Stimulated activated CD8-positive, alpha-beta memory T cell treated with anti-CD3 and anti-CD28 coated beads, Interleukin-4, amount 100 ng/mL, for 1 hour (primary cell): ENCODE measurements at regions not wholly inside any gene's neighbourhood (a gene's known extent, or its start where the extent isn't known, plus 50 kb on each side); places are given as distances from the start of the nearest gene placed in this dataset.

Source experiments
- DNase-seq, 2 donors: peaks; one replicate each; pipeline ENCODE4 v3.0.0-alpha.2; 2020; ENCODE audit warnings: low read depth in 2 of 2, low spot score in 1 of 2

GRCh38 chr6:44500074-44500473, 112.6 kb downstream of the CDC5L start:
- no peak for DNase-seq

GRCh38 chr6:44503471-44503870, 116.0 kb downstream of the CDC5L start:
- DNase-seq: no peak

DNA sequence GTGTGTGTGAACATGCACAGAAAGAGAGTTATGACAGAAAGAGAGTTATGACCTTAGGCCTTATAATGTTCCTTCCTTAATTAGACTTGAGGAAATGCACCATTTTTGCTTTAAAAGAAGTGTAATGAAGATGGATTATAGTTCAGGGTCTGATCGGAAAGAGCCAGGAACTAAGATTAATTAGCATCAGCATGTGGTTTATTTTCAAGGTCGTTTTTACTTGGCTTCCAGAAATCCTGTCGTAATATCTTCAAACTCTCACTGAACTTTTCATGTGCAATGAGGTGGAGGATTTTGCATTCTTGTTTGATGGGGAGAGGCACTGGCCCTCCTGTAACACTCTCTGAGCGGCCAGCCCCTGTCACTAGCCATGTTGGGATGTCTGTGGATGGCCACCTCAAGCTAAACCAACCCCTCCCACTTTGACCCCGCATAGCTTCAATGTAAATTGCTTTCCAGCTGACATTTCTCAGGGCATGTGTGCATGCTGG, 116.8 kb downstream of the CDC5L start:
- DNase-seq: no peak

DNA sequence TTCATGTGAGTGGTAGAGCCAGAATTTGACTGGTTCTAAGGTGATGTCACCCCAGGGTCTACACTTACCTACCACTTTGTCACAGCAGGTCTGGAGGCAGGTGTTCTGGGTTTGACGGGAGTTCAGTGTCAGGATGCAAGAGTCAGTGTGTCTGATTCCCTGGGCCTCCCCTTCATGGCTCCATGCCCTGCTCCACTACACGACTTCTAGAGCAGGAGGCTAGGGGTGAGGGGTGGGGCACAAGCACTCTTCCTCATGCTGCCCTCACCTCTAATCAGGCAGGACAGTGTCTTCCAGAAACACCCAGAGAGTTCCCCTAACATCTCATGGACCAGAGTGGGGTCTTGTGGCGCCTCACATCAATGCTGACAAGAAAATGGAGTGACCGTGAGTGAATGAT, 118.2 kb downstream of the CDC5L start:
- DNase-seq: no peak

GRCh38 chr6:44507014-44507413, 119.5 kb downstream of the CDC5L start:
- DNase-seq: no peak

- no peak for DNase-seq
Observed at GRCh38 chr6:44508646-44509045, 121.1 kb downstream of the CDC5L start.

DNA sequence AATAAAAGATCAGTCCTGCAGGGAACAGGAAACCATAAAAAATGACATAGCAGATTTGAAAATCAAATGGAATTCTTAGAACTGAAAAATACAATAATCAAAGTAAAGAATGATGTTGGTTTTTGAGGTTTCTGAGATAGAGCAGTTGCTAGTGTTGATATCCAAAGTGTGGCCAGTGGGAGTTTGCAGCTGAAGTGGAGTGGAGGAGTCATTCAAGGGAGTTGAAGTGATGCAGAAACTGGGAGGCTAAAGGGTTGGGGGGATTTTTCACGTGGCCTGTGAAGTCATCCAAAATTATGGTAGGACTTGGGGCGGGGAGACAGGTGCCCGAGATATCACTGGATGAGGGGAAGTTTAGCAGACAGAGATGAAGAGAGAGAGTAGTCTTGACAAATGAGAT, 123.6 kb downstream of the CDC5L start:
- no peak for DNase-seq

GRCh38 chr6:44512868-44513741, 125.6 kb downstream of the CDC5L start:
- DNase-seq: no peak

GRCh38 chr6:44514085-44514484, 126.6 kb downstream of the CDC5L start:
- DNase-seq: no peak

DNA sequence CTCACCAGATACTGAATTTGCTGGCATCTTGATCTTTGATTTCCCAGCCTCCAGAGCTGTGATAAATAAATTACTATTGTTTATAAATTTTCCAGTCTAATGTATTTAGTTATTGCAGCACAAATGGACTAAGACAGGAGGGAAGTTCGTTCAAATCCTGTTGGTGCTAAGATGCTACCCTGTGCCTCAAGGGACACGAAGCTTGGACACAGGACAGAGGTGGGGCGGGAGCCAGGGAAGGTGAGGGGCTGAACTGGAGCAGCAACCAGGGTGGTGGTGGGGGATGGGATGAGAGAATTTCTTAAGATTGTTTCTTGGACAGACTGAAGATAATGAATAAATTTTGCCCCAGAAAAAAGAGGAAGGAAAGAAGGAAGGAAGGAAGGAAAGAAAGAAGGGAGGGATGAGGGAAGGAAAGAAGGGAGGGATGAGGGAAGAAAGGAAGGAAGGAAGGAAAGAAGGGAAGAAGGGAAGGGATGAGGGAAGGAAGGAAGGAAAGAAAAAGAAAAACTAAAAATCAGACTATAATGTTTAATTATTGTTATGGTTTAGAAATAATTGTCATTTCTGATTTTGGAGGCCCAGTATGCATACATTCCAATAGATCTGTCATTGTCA, 127.2 kb downstream of the CDC5L start:
- DNase-seq: no peak

DNA sequence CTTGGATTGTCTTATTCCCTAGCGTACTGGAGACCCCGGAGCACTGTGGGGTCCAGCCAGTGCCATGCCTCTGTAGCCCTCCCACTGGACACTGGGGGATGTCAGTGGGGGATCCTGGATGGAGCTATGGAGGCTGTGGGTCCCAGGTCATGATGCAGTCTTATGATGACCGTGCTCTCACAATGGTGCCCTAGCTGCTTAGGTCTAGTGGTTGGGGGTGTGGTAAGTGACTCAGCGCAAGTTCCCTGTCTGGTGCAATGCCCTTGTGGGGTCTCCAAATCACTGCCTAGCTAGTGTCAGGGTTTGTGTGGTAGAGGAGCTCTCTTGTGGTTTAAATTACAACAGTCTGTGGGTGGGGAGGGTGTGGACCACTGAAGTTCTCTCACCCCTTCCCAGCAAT, 135.4 kb downstream of the CDC5L start:
- DNase-seq: no peak

- DNase-seq: no peak
Observed at GRCh38 chr6:44524476-44525227, 137.1 kb downstream of the CDC5L start.

GRCh38 chr6:44525761-44526351, 138.3 kb downstream of the CDC5L start:
- no peak for DNase-seq

GRCh38 chr6:44527181-44527580, 139.7 kb downstream of the CDC5L start:
- no peak for DNase-seq

- no peak for DNase-seq
Observed at GRCh38 chr6:44527583-44528369, 140.3 kb downstream of the CDC5L start.

DNA sequence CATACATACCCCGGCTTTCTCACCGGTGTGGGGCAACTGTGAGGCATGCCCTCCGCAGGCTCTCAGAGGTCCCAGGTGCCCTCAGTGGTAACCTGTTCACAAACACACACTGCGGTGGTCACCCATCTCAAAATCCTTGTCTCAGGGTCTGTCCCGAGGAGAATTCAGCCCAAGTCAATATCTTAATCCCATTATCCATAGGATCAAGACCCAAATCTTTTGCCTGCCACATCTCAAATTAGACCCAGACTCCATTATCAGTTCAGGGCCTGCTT, 140.8 kb downstream of the CDC5L start:
- no peak for DNase-seq

GRCh38 chr6:44528716-44529115, 141.2 kb downstream of the CDC5L start:
- DNase-seq: no peak

DNA sequence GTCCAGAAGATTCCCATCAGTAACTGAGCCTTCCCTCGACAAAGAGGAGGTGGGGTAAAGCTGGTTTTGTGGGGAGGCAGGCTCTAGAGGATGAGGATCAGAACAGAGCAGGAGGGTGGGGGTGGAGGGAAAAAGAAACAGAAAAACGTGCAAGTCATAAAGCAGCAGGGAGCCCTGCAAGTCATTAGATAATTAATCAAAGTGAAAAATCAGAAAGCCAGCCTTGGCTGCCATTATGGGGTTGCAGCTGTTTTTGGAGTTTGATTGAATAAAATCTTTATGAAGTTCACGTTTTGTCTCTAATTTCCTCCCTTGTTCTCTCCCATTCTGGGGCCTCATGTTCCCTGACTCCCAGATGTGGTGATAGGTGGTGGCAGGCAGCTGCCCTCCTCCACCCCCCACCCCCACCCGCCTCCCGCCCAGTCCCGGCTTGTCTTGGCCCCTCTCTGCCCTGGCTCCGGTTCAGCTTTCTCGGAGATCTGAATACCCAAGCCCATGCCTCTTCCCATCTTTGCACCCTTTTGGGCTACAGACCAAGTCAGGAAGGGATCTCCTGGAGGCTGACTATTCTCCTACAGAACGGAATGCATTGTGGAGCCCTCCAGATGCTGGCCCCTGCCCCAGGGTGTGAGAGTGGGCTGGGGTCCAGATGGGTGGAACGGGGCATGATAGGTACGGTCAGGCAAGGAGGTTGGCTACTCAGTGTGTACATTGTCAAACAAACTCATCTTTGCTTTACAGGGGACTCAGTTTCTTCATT, 141.8 kb downstream of the CDC5L start:
- no peak for DNase-seq

- no peak for DNase-seq
Observed at GRCh38 chr6:44530209-44530909, 142.9 kb downstream of the CDC5L start.

DNA sequence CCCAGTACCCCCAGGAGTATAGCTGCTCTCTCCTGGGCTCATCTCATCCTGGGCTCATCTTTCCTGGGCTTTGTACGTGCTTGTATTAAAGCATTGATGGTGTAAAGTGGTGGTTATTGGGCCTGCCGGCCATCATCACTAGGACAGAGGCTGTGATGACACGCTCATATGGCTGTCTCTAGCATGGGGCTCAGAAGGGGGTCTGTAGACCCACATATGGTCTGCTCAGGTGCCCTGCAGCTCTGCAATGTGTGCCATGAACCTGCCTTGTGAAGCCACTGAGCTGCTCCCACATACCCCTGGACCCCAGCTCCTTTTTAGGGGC, 143.4 kb downstream of the CDC5L start:
- DNase-seq: no peak
